HEK293 (cell line): ENCODE measurements at regions not wholly inside any gene's neighbourhood (a gene's known extent, or its start where the extent isn't known, plus 50 kb on each side); places are given as distances from the start of the nearest gene placed in this dataset.

Experiments
- CTCF ChIA-PET: fragments of 350-600 bp; formaldehyde crosslinking; extraction: SDS; loops from one replicate; lab custom pipeline; 2021; ENCODE audit warnings: antibody characterized with exemption; lab: Yijun Ruan, JAX
- POLR2A ChIA-PET: fragments of 300-600 bp; formaldehyde crosslinking; extraction: SDS; loops from one replicate; lab custom pipeline; 2020; ENCODE audit warnings: antibody characterized with exemption, inconsistent platforms; lab: Yijun Ruan, JAX
- H3K27ac ChIP-seq: fragments of 200-500 bp; sonication (Bioruptor generic); 2 replicates; pipeline ENCODE4 v1.5.1; 2014; ENCODE audit warnings: low read depth, low read length, control low read depth, inconsistent platforms; ENCODE audit errors: extremely low read depth
- H3K36me3 ChIP-seq, 2 experiments: fragments of 200-500 bp in 1 of 2; sonication (Bioruptor generic) in 1 of 2; 1 replicate in 1 of 2; 2 replicates in 1 of 2; pipeline ENCODE4 v1.5.1; 2014 to 2017; ENCODE audit warnings: inconsistent platforms in 2 of 2, low read length in 2 of 2; ENCODE audit not compliant: control insufficient read depth in 2 of 2, insufficient read depth in 1 of 2
- H3K4me1 ChIP-seq: fragments of 200-500 bp; sonication (Bioruptor generic); 2 replicates; pipeline ENCODE4 v1.5.1; 2014; ENCODE audit warnings: mild to moderate bottlenecking, low read length, inconsistent platforms; ENCODE audit not compliant: control insufficient read depth, insufficient read depth
- H3K4me3 ChIP-seq: 2 replicates; pipeline ENCODE4 v1.5.1; 2011; ENCODE audit warnings: low read depth, mild to moderate bottlenecking, control low read depth, low read length, moderate library complexity
- H3K9me3 ChIP-seq: fragments of 200-500 bp; sonication (Bioruptor generic); 2 replicates; pipeline ENCODE4 v1.5.1; 2014; ENCODE audit warnings: low read depth, low read length, inconsistent platforms; ENCODE audit not compliant: control insufficient read depth, insufficient read depth
- EGR2 ChIP-seq: fragments of 450-650 bp; formaldehyde crosslinking; IDR thresholded peaks from 2 replicates; pipeline ENCODE4 v1.5.1; 2016; ENCODE audit warnings: low read depth, missing biosample characterization, missing genetic modification characterization
- GLI2 ChIP-seq: fragments of 450-650 bp; formaldehyde crosslinking; IDR thresholded peaks from 2 replicates; pipeline ENCODE4; 2017; ENCODE audit warnings: missing biosample characterization, missing genetic modification characterization, low read depth, borderline replicate concordance
- KLF9 ChIP-seq: fragments of 450-650 bp; formaldehyde crosslinking; IDR thresholded peaks from 2 replicates; pipeline ENCODE4 v1.5.1; 2016; ENCODE audit warnings: missing biosample characterization, missing genetic modification characterization, low read depth
- PATZ1 ChIP-seq: fragments of 450-650 bp; formaldehyde crosslinking; IDR thresholded peaks from 2 replicates; pipeline ENCODE4 v1.5.1; 2016; ENCODE audit warnings: missing biosample characterization, missing genetic modification characterization
- REST ChIP-seq: fragments of 450-650 bp; formaldehyde crosslinking; IDR thresholded peaks from 2 replicates; pipeline ENCODE4 v1.5.1; 2016; ENCODE audit warnings: missing biosample characterization, missing genetic modification characterization
- SP2 ChIP-seq: fragments of 450-650 bp; formaldehyde crosslinking; IDR thresholded peaks from 2 replicates; pipeline ENCODE4 v1.5.1; 2016; ENCODE audit warnings: missing biosample characterization, missing genetic modification characterization
- TCF7L2 ChIP-seq: IDR thresholded peaks from 2 replicates; pipeline ENCODE4 v1.6.1; 2011; ENCODE audit warnings: low read depth, mild to moderate bottlenecking, inconsistent platforms, low read length, moderate library complexity, borderline replicate concordance
- WT1 ChIP-seq: fragments of 450-650 bp; formaldehyde crosslinking; IDR thresholded peaks from 2 replicates; pipeline ENCODE4 v1.5.1; 2016; ENCODE audit warnings: missing biosample characterization, missing genetic modification characterization
- ZBTB17 ChIP-seq: fragments of 450-650 bp; formaldehyde crosslinking; IDR thresholded peaks from 2 replicates; pipeline ENCODE4 v1.5.1; 2016; ENCODE audit warnings: missing biosample characterization, missing genetic modification characterization
- ZBTB26 ChIP-seq: fragments of 450-650 bp; formaldehyde crosslinking; optimal IDR thresholded peaks from 2 replicates; pipeline ENCODE3; 2016; ENCODE audit warnings: missing biosample characterization, mild to moderate bottlenecking, missing genetic modification characterization
- ZBTB8A ChIP-seq: fragments of 450-650 bp; formaldehyde crosslinking; IDR thresholded peaks from 2 replicates; pipeline ENCODE4 v1.5.1; 2016; ENCODE audit warnings: missing biosample characterization, missing genetic modification characterization
- ZNF24 ChIP-seq: fragments of 450-650 bp; formaldehyde crosslinking; IDR thresholded peaks from 2 replicates; pipeline ENCODE4 v1.5.1; 2016; ENCODE audit warnings: missing biosample characterization, missing genetic modification characterization
- ZNF366 ChIP-seq: fragments of 450-650 bp; formaldehyde crosslinking; conservative IDR thresholded peaks from 2 replicates; pipeline ENCODE4 v1.5.1; 2016; ENCODE audit warnings: missing biosample characterization, missing genetic modification characterization
- ZNF391 ChIP-seq: fragments of 450-650 bp; formaldehyde crosslinking; IDR thresholded peaks from 2 replicates; pipeline ENCODE4 v1.5.1; 2016; ENCODE audit warnings: low read depth, missing biosample characterization, missing genetic modification characterization, borderline replicate concordance
- ZNF423 ChIP-seq: fragments of 450-650 bp; formaldehyde crosslinking; IDR thresholded peaks from 2 replicates; pipeline ENCODE4 v1.5.1; 2016; ENCODE audit warnings: missing biosample characterization, missing genetic modification characterization
- ZNF548 ChIP-seq: fragments of 450-650 bp; formaldehyde crosslinking; IDR thresholded peaks from 2 replicates; pipeline ENCODE4 v1.5.1; 2016; ENCODE audit warnings: missing biosample characterization, missing genetic modification characterization
- ZNF549 ChIP-seq: fragments of 450-650 bp; IDR thresholded peaks from 2 replicates; pipeline ENCODE4 v1.5.1; 2018; ENCODE audit warnings: missing biosample characterization, missing genetic modification characterization, mild to moderate bottlenecking, inconsistent platforms, moderate library complexity
- ZNF585B ChIP-seq: fragments of 450-650 bp; formaldehyde crosslinking; IDR thresholded peaks from 2 replicates; pipeline ENCODE4 v1.5.1; 2016; ENCODE audit warnings: missing biosample characterization, missing genetic modification characterization
- ZNF654 ChIP-seq: fragments of 450-650 bp; formaldehyde crosslinking; IDR thresholded peaks from 2 replicates; pipeline ENCODE4 v1.5.1; 2016; ENCODE audit warnings: low read depth, missing biosample characterization, missing genetic modification characterization
- ZNF777 ChIP-seq: fragments of 450-650 bp; formaldehyde crosslinking; IDR thresholded peaks from 2 replicates; pipeline ENCODE4 v1.5.1; 2017; ENCODE audit warnings: missing biosample characterization, missing genetic modification characterization, borderline replicate concordance
- TF ChIP-seq, protein P1 (sequence below): fragments of 450-650 bp; formaldehyde crosslinking; IDR thresholded peaks from 2 replicates; pipeline ENCODE4 v1.5.1; 2016; ENCODE audit warnings: missing biosample characterization, missing genetic modification characterization, borderline replicate concordance
- TF ChIP-seq, protein P2 (sequence below): fragments of 450-650 bp; formaldehyde crosslinking; IDR thresholded peaks from 2 replicates; pipeline ENCODE4 v1.5.1; 2017; ENCODE audit warnings: missing biosample characterization, missing genetic modification characterization

DNA sequence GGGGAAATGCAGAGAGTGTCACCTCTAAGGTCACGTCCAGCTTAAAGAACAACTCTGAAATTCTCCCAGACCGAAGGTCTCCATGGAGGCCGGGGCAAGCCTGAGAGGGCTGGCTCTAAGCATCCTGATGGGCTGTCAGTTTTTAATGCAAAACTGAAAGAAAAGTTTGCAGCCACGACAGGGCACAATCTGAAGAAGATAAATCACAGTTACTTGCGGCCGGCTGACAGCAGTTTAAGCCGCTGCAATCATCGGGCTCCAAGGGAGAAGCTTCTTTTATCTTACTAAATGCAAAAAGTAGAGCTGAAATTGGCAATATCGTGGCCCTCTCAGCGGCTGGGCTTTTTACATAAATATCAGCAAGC, 168.8 kb downstream of the CYLD start:
- no peaks in the 10 kb centered on the region for H3K36me3 ChIP-seq
- H3K27ac ChIP-seq = no peak overlapping the region
- TF ChIP-seq, protein P1, sequence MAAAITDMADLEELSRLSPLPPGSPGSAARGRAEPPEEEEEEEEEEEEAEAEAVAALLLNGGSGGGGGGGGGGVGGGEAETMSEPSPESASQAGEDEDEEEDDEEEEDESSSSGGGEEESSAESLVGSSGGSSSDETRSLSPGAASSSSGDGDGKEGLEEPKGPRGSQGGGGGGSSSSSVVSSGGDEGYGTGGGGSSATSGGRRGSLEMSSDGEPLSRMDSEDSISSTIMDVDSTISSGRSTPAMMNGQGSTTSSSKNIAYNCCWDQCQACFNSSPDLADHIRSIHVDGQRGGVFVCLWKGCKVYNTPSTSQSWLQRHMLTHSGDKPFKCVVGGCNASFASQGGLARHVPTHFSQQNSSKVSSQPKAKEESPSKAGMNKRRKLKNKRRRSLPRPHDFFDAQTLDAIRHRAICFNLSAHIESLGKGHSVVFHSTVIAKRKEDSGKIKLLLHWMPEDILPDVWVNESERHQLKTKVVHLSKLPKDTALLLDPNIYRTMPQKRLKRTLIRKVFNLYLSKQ (tag by site-specific recombination) = no peak
- TF ChIP-seq REST (tag by site-specific recombination) = no peak
- no peak for TF ChIP-seq ZNF366 (tag by site-specific recombination)
- no peak for TF ChIP-seq ZNF423 (tag by site-specific recombination)
- TF ChIP-seq ZBTB17 (tag by site-specific recombination) = no peak
- no peak for TF ChIP-seq GLI2 (tag by site-specific recombination)
- TF ChIP-seq KLF9 (tag by site-specific recombination) = no peak
- no peaks in the 10 kb centered on the region for H3K4me1 ChIP-seq
- H3K4me3 ChIP-seq = no peak overlapping the region
- CTCF ChIA-PET = interaction anchor here (1.3 to 1.7 kb wide), 2 partner anchors 27 to 104 kb away, joined by 3 to 5 read pairs; no protein-coding TSS in a partner anchor
- POLR2A ChIA-PET = no interaction called here
- H3K9me3 ChIP-seq = no peaks in the 10 kb centered on the region

DNA sequence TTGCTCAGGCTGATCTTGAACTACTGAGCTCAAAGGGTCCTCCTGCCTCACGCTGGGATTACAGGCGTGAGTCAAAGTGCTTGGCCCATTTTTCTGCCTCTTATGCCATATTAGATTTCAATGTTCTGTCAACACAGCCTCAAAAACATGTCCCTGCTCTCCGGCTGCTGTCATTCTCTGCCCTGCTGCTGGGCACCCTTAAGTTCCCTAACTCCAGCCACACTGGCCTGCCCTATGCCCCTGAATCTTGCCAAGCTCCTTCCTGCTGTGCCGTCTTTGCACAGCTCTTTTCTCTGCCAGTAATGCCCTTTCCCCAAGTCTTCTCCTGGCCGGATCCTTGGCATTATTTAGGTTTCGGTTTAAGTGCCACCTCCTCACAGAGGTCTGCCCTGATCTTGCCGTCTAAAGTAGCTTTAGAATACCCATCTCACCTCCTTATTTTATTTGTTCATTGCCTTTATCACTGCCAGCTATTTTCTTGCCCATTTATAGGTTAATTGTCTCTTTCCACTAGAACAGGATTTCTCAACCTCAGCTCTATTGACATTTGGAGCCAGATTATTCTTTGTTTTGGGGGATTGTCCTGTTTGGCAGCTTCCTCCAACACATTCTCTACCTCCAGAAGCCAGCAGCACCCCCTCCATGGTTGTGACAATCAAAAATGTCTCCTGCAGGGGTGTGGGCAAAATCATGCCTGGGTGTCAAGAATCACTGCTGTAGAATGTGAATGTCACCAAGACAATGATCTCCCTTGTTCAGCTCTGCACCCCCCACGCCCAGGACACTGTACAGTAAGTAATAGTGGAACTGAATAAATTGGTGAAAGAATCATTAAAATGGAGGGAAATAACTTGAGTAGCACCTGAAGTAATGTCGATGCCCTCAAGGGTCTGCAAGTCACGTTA, 168.2 kb downstream of the CYLD start:
- CTCF ChIA-PET = interaction anchor here (0.6 to 1.7 kb wide), 4 partner anchors 13 to 1061 kb away, joined by 3 to 5 read pairs (median 4); no protein-coding TSS in a partner anchor
- Histone ChIP-seq H3K9me3 (no peaks in the 10 kb centered on the region), H3K4me1 (no peaks in the 10 kb centered on the region), H3K27ac (no peak overlapping the region), H3K36me3 (no peaks in the 10 kb centered on the region)
- TF ChIP-seq EGR2 (tag by site-specific recombination) (no peak), ZNF548 (no peak), ZNF777 (tag by site-specific recombination) (no peak), ZNF24 (no peak), TCF7L2 (no peak), ZBTB8A (tag by site-specific recombination) (no peak), WT1 (tag by site-specific recombination) (no peak), ZNF391 (no peak), ZNF654 (tag by site-specific recombination) (no peak)
- TF ChIP-seq, all 188 proteins: peak for 0
- no peak overlapping the region for H3K4me3 ChIP-seq
- POLR2A ChIA-PET = no interaction called here

GRCh38 chr16:50908468-50908867, 166.6 kb downstream of the CYLD start:
- Histone ChIP-seq H3K4me1 (no peaks in the 10 kb centered on the region), H3K9me3 (no peaks in the 10 kb centered on the region), H3K27ac (no peak overlapping the region), H3K36me3 (no peaks in the 10 kb centered on the region), H3K4me3 (no peak overlapping the region)
- CTCF ChIA-PET = no interaction called here
- POLR2A ChIA-PET = no interaction called here
- TF ChIP-seq ZBTB26 (tag by site-specific recombination) (no peak), PATZ1 (tag by site-specific recombination) (no peak), ZNF549 (no peak), SP2 (no peak), ZNF585B (no peak)
- TF ChIP-seq, protein P2, sequence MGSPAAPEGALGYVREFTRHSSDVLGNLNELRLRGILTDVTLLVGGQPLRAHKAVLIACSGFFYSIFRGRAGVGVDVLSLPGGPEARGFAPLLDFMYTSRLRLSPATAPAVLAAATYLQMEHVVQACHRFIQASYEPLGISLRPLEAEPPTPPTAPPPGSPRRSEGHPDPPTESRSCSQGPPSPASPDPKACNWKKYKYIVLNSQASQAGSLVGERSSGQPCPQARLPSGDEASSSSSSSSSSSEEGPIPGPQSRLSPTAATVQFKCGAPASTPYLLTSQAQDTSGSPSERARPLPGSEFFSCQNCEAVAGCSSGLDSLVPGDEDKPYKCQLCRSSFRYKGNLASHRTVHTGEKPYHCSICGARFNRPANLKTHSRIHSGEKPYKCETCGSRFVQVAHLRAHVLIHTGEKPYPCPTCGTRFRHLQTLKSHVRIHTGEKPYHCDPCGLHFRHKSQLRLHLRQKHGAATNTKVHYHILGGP (tag by site-specific recombination) = no peak
